MCF 10A (cell line): ENCODE measurements at regions not wholly inside any gene's neighbourhood (a gene's known extent, or its start where the extent isn't known, plus 50 kb on each side); places are given as distances from the start of the nearest gene placed in this dataset.

ENCODE experiments used
- BruUV-seq: library from RNA; stranded (reverse); fragments of 400-500 nt; replicated peaks from 2 replicates; lab custom pipeline; 2021; lab: Mats Ljungman, UMichigan
- CTCF ChIA-PET: fragments of 300-600 bp; sonication (Branson Sonifier 250); formaldehyde crosslinking; extraction: SDS; loops from one replicate; lab custom pipeline; 2021; ENCODE audit warnings: antibody characterized with exemption, inconsistent platforms; lab: Yijun Ruan, JAX
- POLR2A ChIA-PET: fragments of 300-600, 350-650 bp; sonication (Branson Sonifier 250); formaldehyde crosslinking; extraction: SDS; loops from one replicate; lab custom pipeline; 2020; ENCODE audit warnings: antibody characterized with exemption, inconsistent platforms; lab: Yijun Ruan, JAX
- DNase-seq: peaks from one replicate; pipeline ENCODE4 v3.0.0-alpha.2; 2018; ENCODE audit not compliant: unreplicated experiment
- H3K27ac Mint-ChIP-seq: one replicate; pipeline ENCODE4 v1.8.0; 2022; ENCODE audit warnings: mild to moderate bottlenecking, low read depth, mixed read lengths; ENCODE audit not compliant: unreplicated experiment
- H3K27me3 Mint-ChIP-seq: one replicate; pipeline ENCODE4 v1.8.0; 2022; ENCODE audit warnings: mixed read lengths; ENCODE audit not compliant: insufficient read depth, unreplicated experiment
- H3K36me3 Mint-ChIP-seq: one replicate; pipeline ENCODE4 v1.8.0; 2022; ENCODE audit warnings: mild to moderate bottlenecking, moderate library complexity, mixed read lengths; ENCODE audit not compliant: insufficient read depth, unreplicated experiment
- H3K4me1 Mint-ChIP-seq: one replicate; pipeline ENCODE4 v1.8.0; 2022; ENCODE audit warnings: mixed read lengths; ENCODE audit not compliant: insufficient read depth, unreplicated experiment
- H3K4me3 Mint-ChIP-seq: one replicate; pipeline ENCODE4 v1.8.0; 2022; ENCODE audit warnings: mild to moderate bottlenecking, moderate library complexity, mixed read lengths; ENCODE audit not compliant: unreplicated experiment
- H3K9me3 Mint-ChIP-seq: one replicate; pipeline ENCODE4 v1.8.0; 2022; ENCODE audit warnings: mixed read lengths; ENCODE audit not compliant: unreplicated experiment
- CTCF ChIP-seq: fragments of 200-600 bp; IDR thresholded peaks from one replicate; pipeline ENCODE4 v1.8.0; 2022; ENCODE audit warnings: antibody characterized with exemption, mild to moderate bottlenecking; ENCODE audit not compliant: unreplicated experiment
- intact Hi-C: fragments of 100-400 bp; cut with micrococcal nuclease; formaldehyde crosslinking; loops from 2 replicates; pipeline ENCODE4 v1.14.1; 2022

- no peak for TF ChIP-seq CTCF
- no peak for DNase-seq
- Mint-ChIP-seq H3K27ac (no peak overlapping the region), H3K9me3 (no peaks in the 10 kb centered on the region), H3K27me3 (no peaks in the 10 kb centered on the region), H3K4me1 (no peaks in the 10 kb centered on the region), H3K4me3 (no peak overlapping the region), H3K36me3 (no peaks in the 10 kb centered on the region)
- no TSS peak for BruUV-seq
- ChIA-PET CTCF (no interaction called here), POLR2A (no interaction called here)
- intact Hi-C loops: no loop called here
These were observed 83.6 kb upstream of the LRRC55 start for GRCh38 chr11:57098191-57098590.

- ChIA-PET POLR2A (no interaction called here), CTCF (no interaction called here)
- intact Hi-C loops: no loop called here
- no peak for DNase-seq
- no peak overlapping the region for H3K4me3 Mint-ChIP-seq
- H3K4me1 Mint-ChIP-seq: no peaks in the 10 kb centered on the region
- TF ChIP-seq CTCF: no peak
- H3K27ac Mint-ChIP-seq: no peak overlapping the region
- H3K36me3 Mint-ChIP-seq: no peaks in the 10 kb centered on the region
- no TSS peak for BruUV-seq
- H3K9me3 Mint-ChIP-seq: no peaks in the 10 kb centered on the region
- H3K27me3 Mint-ChIP-seq: no peaks in the 10 kb centered on the region
These were observed 81.0 kb upstream of the LRRC55 start for GRCh38 chr11:57100638-57101331.

GRCh38 chr11:57103899-57104605 lies 77.7 kb upstream of the LRRC55 start:
- H3K9me3 Mint-ChIP-seq: peaks cover 9% of the 10 kb centered on the region
- ChIA-PET POLR2A (no interaction called here), CTCF (interaction anchor here (0.5 to 2.9 kb wide), 9 partner anchors 13 to 1433 kb away, joined by 3 to 14 read pairs (median 3); no protein-coding TSS in a partner anchor)
- no peak for DNase-seq
- no peaks in the 10 kb centered on the region for H3K4me1 Mint-ChIP-seq
- no peak for TF ChIP-seq CTCF
- H3K27me3 Mint-ChIP-seq: no peaks in the 10 kb centered on the region
- BruUV-seq: no TSS peak
- no peak overlapping the region for H3K4me3 Mint-ChIP-seq
- H3K27ac Mint-ChIP-seq: no peak overlapping the region
- intact Hi-C loops: no loop called here
- no peaks in the 10 kb centered on the region for H3K36me3 Mint-ChIP-seq

- peaks cover 9% of the 10 kb centered on the region for H3K9me3 Mint-ChIP-seq
- intact Hi-C loops: no loop called here
- H3K36me3 Mint-ChIP-seq: no peaks in the 10 kb centered on the region
- ChIA-PET CTCF (no interaction called here), POLR2A (no interaction called here)
- BruUV-seq: no TSS peak
- no peak for DNase-seq
- no peaks in the 10 kb centered on the region for H3K27me3 Mint-ChIP-seq
- no peak overlapping the region for H3K4me3 Mint-ChIP-seq
- H3K27ac Mint-ChIP-seq: no peak overlapping the region
- no peak for TF ChIP-seq CTCF
- no peaks in the 10 kb centered on the region for H3K4me1 Mint-ChIP-seq
These were observed 72.4 kb upstream of the LRRC55 start for GRCh38 chr11:57109331-57109730.
